GM19035 (cell line): ENCODE measurements at regions not wholly inside any gene's neighbourhood (a gene's known extent, or its start where the extent isn't known, plus 50 kb on each side); places are given as distances from the start of the nearest gene placed in this dataset.
"Not testable (repeated sequence)": the region's sequence is repeated elsewhere in the genome, so short reads cannot be mapped to it uniquely, and the experiment has no call there.

ENCODE experiments used
- ATAC-seq: cut with Tn5 transposase; IDR thresholded peaks from one replicate; pipeline ENCODE4 v1.9.1; 2021; ENCODE audit not compliant: unreplicated experiment

GRCh38 chr7:142698429-142698828 is 50.8 kb upstream of the PRSS1 start:
- ATAC-seq: no peak

GRCh38 chr7:142697270-142697669 is 52.0 kb upstream of the PRSS1 start:
- ATAC-seq: no peak

DNA sequence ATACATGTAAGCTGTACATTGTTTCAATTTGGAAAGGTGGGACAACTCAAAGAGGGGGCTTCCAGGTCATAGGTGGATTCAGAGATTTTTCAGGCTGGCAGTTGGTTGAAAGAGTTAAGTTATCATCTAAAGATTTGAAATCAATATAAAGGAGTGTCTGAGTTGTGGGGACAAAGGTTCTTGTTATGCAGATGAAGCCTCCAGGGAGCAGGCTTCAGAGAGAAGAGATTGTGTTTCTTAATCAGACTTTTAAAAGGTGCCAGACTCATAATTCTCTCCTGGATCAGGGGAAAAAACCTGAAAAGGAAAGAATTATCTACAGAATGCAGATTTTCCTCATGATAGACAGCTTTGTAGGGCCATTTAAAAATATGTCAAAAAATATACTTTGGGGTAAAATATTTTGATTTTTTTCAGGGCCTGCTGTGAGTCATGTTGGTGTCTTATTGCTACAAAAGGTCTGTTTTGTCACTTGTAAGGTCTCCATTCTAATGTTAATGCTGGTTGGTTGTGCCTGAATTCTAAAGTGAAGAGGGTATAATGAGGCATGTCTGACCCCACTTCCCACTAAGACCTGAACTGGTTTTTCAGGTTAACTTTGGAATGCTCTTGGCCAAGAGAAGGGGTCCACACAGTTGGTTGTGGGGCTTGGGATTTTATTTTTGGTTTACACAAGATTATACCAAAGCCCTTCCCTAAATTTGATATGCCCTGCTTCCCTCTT is 52.7 kb upstream of the PRSS1 start:
- ATAC-seq: no peak

DNA sequence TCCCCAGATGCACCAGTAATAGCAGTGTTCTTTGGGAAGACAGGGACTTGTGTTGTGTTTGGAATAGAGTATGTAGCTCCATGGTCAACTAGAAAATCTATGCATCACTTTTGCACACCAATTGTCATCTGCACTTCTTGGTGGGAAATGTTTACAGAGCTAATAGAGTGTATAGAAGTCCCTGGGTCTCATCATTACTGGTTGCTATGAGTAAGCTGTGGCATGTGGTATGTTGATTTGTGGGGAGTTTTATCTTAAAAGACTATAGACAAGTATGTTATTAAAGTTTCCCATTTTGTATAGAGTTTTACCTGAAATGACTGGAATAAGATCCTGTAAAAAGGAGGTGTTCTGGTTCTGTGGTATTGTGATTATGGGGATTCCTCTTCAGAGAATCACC is 55.4 kb upstream of the PRSS1 start:
- no peak for ATAC-seq

DNA sequence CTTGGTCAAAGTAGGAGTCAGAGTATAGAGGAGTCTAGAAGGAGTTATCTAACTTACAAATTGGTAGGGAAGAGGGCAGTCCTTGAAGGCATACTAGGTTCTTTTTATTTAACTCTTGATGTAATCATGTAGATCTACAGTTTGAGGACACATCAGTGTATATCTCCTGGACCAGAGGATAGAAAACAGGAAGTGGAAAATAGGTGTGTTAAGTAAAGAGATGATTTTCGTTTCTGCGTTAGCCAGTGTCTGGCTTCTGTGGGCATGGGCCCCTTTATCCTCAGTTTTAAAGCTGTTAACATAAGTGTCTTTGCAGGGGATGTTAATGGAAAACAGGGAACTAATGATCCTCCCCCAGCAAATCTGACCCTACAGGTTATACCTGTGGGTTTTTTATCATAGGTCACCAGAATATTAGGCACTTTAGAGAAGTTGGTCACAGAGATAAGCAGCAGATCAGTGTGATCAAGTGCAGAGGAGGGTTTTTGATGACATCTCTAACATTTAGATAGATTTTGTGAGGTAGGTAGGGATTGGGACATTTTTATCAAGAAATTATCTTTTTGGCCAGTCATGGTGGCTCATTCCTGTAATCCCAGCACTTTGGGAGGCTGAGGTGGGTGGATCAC is 58.6 kb upstream of the PRSS1 start:
- ATAC-seq: no peak

DNA sequence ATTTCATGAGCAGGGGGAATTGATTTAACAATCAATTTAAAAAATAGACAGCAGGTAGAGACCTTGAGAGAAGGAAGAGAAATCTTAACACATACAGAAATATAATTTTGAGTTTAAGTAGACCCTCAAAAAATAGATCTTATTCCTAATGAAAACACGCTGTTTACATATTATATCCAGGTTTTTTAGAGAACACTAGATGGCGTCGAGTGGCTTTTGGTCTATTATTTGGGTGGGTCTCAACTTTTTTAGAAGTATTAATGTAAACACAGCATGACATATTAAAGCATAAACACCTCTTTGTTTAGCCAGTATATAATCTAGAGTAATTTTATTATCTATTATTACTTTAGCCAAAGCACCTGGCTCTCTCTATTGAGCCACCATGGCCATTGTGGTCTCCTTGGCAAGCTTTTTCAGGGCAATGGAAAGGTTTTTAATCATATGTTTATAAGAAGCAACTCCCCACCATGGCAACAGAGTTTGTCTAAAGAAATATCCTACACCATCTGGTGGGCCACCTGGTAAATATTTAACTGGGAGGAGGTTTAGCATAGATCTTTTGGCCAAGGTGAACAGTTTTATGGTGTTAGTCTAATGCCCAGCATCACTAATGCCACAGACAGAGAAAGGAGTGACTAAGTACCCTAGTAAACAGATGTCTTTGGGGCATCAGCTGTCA is 59.7 kb upstream of the PRSS1 start:
- ATAC-seq: no peak

DNA sequence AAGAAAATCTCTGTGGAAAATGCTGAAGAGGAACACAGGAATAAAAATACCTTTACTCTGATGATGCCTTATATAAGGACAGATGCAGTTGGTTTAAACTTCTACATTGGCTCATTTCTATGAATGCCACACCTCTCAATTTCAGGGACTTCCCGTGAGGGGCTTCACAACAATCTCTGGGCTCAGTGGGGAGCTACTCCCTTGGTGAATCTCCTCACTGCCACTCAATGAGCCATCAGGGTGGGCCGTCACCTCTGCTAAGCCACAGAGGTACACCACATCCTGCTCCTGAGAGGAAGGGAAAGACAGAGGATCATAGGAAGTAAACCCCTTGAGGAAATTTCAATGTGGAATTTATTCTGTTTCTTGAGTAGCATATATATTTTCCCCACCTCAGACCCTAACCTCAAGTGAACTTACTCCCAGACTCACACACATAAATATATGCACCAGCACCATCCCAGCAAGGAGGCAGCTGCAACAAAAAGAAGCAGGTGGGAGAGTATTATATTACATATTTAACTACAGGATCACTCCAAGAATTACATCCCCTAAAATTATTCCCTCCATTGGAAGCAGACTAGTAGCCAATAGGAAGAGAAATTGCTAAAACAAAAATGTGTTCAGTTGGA is 63.3 kb upstream of the PRSS1 start:
- ATAC-seq: no peak

DNA sequence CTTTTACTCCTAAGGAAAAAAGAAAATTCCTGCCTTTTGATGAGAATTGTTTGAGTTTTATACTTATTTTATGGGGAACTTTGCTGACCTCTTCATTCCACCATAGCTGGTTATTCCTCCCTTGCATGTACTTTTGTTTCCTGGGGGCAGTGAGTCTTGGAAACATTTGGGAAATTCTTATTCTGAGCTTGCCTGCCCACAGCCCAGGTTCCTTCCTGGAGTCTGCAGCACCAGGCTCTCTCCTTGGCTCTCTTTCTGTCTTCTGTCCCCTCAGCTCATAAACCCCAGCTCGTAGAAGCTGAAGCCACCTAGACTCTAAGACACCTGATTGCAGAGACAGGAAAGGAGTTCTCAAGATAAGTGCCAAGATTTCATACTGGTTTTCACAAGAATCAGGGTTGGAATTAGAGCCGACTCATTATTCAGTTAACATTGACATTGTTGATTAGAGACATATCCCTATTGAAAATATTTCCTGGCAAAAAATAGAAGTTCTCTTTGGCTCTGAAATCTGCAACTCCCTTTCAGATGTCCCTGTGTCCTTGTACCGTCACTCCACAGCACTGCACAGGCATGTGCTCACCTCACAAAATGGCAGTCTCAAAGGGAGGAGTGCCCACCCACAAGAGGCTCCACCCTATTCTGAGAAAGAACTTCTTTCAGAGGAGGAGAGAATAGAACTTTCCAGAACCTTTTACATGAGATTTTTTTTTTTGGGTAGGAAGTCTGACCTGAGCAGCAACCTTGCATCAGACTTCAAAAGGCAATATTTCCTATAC is 67.8 kb upstream of the PRSS1 start:
- no peak for ATAC-seq

DNA sequence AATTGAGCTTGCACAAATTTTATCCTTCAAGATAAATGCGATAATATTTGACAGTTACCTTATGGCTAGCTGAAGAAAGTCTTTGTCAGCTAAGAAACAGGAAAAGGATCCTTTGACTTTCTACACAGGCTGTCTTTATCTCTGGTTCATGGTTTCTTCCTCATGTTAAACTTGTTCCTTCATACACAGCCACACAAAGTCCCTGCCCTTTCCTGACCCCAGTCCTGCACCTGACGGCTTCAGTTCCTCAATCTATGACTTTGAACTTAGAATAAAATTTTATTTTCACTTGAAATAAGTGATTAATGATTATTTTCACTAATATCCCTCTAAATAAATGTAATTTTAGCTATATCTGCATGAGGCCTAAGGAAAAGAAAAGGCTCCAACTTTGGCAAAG is 77.8 kb upstream of the PRSS1 start:
- no peak for ATAC-seq

DNA sequence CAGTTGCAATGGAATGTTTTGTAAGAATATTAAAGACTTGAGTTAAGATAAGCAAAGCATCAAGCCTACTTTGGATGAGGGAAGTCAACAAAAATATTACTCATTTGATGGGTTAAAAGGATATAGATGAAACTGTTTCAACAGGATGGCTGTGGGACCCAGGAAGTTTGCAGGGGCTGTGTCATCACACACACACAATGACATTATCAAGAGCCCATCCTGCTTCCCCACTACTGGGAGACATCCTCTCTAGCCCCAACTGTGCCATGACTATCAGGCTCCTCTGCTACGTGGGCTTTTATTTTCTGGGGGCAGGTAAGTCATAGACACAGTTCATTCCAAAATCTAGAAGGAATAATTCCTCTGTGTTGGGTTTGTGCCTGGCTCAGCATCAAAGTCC is 78.8 kb upstream of the PRSS1 start:
- no peak for ATAC-seq

DNA sequence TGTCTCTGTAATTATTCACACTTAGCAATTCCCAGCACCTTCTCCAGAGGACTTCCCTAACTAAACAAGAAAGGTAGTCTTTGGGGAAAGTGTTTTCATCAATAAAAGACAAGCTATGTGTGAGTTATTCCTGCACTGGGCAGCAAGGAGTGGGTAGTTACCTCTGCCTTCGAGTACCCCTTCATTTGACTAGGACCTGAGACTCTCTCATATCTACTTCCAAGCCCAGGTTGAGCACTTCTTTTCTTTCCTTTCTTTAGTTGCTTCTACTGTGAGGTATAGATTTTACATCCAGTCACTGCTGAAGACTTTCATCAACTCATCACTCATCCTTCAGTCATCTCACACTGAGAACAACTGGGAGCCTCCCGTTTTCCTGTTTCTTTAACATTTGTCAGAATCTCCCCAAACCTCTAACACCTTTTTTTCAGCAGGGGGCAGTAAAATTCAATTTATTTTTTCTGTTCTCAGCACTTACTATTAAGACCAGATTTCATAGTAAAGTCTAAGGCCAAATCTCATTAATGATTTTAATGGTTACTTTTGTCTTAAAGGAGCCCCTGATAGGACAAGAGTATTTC is 80.1 kb upstream of the PRSS1 start:
- no peak for ATAC-seq

DNA sequence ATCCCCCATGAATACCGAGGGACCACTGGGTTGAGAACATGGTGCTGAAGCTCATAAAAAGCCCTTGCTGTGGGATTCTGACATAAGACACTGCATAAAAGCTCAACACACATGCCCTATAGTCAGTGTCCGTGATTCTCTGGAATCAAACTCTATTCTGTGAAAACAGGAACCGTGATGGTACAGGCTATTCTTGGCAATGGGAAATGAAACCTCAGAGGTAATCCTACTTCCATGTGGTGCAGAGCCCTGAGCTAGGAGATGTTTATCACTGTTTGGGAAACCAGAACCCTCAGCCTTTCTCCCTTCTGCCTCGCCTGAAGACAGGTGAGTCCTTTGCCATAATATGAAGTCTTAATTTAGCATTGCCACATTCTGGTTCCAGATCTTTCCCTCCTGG is 80.8 kb upstream of the PRSS1 start:
- no peak for ATAC-seq

DNA sequence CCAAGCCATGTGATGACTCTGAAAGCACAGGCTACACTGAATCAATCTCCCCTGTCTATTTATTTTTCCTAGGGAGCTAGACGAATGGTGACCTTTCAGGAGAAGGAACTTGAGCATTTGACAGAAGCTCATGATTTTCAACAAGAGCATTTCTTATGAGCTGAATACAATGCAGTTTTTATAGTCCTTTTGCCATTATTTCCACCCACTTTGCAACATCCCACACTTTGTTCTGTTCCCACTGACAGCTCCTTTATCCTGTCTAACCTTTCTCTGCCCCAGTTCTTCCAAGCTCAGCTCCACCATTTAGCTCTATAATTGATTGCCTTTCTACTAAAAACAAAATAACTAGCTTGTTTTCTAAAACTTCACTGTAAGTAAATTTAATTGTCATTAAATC is 91.9 kb upstream of the PRSS1 start:
- ATAC-seq: no peak

DNA sequence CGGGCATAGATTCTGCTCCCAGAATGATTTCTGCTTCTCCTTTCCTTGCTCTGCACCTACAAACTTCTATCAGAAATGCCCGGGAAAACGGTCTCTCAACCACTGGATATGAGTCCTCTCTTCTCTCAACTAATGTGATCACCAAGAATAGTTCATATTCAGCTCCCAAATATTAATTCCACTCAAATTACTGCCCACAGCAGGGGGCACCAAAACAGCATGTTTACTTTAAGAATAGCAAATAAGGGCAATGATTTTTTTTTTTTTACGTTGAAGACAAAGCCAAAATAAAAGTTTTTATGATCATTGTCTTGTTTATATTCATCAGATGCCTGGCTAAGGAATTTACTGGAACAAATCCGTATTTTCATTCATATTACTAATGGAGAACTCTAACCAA is 94.9 kb upstream of the PRSS1 start:
- ATAC-seq: no peak

GRCh38 chr7:142647749-142648148 is 101.5 kb upstream of the PRSS1 start:
- no peak for ATAC-seq

DNA sequence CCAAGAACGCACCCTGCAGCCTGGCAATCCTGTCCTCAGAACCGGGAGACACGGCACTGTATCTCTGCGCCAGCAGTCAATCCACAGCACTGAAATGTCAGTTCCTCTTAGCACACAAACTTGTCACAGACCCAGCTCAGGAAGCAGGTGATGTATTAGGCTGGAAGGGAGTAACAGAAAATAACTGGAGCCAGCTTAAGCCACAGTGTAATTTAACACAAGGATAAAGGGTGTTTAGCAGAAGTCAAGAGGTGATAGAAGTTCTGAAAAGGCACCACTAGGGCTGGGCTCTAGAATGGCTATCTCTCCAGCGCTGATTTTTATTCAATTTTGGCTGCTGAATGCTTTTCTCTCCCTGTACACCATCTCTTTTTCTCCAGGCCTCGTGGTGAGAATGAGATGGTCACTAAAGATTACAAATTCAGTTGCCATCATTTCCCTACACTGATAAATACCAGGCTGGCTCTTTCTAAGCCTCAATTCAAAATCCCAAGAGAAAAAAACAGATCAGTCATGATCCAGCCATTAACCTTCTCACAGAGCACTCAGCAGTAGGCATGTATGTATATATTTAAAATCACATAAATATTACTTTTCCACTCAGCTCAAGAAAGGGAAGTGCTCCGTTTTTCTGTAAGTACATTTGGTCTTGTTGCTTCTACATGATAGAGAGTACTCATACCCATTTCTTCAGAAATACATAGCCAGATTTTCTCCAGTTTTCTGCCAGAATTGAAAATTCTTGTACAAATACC is 102.7 kb upstream of the PRSS1 start:
- ATAC-seq: no peak

GRCh38 chr7:142645777-142646176 is 103.5 kb upstream of the PRSS1 start:
- no peak for ATAC-seq

- no peak for ATAC-seq
These were observed 107.0 kb upstream of the PRSS1 start for GRCh38 chr7:142642316-142642715.

- not testable (repeated sequence) for ATAC-seq
These were observed 108.0 kb upstream of the PRSS1 start for GRCh38 chr7:142641252-142641651.

DNA sequence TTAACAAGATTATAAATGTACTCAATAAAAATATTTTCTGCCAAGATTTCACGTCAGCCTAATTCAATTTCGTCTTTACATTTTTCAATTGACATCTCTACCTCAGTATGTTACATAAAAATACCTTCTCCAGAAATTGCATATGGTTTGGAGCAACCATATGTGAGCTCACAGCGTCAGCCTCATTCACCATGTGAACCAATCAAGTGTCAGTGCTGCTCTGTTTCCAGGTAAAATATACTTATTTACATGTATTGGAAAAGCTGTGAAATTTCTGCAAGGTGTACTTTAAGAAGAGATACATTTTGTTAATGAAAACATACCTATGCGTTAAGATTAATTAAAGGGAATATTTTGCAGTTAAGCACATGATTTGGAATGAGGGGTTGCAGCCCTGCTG is 110.7 kb upstream of the PRSS1 start:
- no peak for ATAC-seq
